ENCODE measurements at regions not wholly inside any gene's neighbourhood (a gene's known extent, or its start where the extent isn't known, plus 50 kb on each side); places are given as distances from the start of the nearest gene placed in this dataset.

DNA sequence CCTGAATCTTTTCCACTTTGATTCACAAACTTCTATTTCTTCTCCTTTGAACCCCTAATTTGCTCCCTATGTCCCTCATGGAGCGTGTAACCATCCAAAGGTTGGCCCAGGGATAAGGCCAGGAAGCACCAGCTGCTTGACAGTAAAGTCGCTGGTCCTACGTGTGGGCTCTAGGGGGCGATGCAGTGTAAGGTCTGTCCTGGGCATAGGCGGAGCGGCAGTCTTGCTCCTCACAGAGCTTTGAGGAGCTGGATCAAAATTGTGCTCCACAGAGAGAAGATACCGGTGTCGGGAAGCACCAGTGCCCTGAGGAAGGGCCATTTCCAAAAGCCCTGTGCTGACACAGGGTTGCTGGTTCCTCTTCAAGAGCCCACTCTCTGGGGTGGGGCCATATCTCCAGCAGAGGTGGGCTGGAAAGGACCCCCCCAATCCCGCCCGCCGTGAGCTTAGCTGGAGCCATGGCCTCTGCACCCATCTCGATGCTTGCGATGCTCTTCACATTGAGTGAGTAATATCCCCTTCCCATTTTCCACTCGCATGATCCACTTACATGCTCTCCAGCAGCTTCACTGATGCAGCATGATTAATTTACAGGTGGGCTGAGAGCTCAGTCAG, 49.9 kb upstream of the OR4E1 start:
- TF ChIP-seq, protein P1, sequence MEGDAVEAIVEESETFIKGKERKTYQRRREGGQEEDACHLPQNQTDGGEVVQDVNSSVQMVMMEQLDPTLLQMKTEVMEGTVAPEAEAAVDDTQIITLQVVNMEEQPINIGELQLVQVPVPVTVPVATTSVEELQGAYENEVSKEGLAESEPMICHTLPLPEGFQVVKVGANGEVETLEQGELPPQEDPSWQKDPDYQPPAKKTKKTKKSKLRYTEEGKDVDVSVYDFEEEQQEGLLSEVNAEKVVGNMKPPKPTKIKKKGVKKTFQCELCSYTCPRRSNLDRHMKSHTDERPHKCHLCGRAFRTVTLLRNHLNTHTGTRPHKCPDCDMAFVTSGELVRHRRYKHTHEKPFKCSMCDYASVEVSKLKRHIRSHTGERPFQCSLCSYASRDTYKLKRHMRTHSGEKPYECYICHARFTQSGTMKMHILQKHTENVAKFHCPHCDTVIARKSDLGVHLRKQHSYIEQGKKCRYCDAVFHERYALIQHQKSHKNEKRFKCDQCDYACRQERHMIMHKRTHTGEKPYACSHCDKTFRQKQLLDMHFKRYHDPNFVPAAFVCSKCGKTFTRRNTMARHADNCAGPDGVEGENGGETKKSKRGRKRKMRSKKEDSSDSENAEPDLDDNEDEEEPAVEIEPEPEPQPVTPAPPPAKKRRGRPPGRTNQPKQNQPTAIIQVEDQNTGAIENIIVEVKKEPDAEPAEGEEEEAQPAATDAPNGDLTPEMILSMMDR (IDR thresholded peaks at IDR 0.05; ENCODE audit: extremely low read depth, missing control alignments): no peak
- peak; percentile 8 for DNase-seq (ENCODE audit: low spot score)
